SU-DHL-6 (cell line): ENCODE measurements at regions not wholly inside any gene's neighbourhood (a gene's known extent, or its start where the extent isn't known, plus 50 kb on each side); places are given as distances from the start of the nearest gene placed in this dataset.

Experiments used
- EZH2phosphoT487 ChIP-seq: fragments of 200-600 bp; sonication (generic), shearing (Covaris generic); conservative IDR thresholded peaks from 2 replicates; pipeline ENCODE4 v1.6.1; 2018; ENCODE audit warnings: mild to moderate bottlenecking, antibody characterized with exemption, low read length, moderate library complexity, mixed read lengths
- TF ChIP-seq, protein P1 (sequence below): fragments of 200-600 bp; sonication (generic); IDR thresholded peaks from one replicate; pipeline ENCODE4 v1.5.1; 2017; ENCODE audit warnings: antibody characterized with exemption, mild to moderate bottlenecking, low read length, moderate library complexity; ENCODE audit not compliant: insufficient read depth, poor library complexity, severe bottlenecking

DNA sequence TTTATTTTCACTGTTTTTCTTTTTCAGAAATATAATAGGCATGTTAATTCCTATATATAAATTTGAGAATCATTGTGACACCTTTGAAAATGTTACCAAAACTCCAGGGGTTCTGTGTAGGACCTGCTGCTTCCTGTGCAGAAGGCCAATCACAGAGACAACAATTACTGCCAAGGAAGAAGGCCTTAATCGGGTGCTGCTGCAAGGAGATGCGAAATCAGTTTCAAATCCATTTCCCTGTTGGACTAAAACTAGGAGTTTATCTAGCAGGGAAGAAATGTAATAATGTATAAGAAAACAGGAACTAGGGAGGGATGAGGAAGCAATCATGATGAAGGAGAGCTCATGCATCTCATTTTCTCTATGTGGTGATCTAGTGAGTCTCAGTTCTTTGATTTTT lies 209.7 kb upstream of the NUDT12 start:
- TF ChIP-seq, protein P1, sequence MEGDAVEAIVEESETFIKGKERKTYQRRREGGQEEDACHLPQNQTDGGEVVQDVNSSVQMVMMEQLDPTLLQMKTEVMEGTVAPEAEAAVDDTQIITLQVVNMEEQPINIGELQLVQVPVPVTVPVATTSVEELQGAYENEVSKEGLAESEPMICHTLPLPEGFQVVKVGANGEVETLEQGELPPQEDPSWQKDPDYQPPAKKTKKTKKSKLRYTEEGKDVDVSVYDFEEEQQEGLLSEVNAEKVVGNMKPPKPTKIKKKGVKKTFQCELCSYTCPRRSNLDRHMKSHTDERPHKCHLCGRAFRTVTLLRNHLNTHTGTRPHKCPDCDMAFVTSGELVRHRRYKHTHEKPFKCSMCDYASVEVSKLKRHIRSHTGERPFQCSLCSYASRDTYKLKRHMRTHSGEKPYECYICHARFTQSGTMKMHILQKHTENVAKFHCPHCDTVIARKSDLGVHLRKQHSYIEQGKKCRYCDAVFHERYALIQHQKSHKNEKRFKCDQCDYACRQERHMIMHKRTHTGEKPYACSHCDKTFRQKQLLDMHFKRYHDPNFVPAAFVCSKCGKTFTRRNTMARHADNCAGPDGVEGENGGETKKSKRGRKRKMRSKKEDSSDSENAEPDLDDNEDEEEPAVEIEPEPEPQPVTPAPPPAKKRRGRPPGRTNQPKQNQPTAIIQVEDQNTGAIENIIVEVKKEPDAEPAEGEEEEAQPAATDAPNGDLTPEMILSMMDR, result no peak
- no peak for TF ChIP-seq EZH2phosphoT487
